Duodenal mucosa (tissue), 2 donors: ENCODE measurements at regions not wholly inside any gene's neighbourhood (a gene's known extent, or its start where the extent isn't known, plus 50 kb on each side); places are given as distances from the start of the nearest gene placed in this dataset.

Experiments used
- H3K27ac ChIP-seq: one replicate; pipeline ENCODE4 v1.7.0; 2013; ENCODE audit warnings: low read depth, low read length
- H3K27me3 ChIP-seq, 2 donors: one replicate each; pipeline ENCODE4 v1.7.0; 2013; ENCODE audit warnings: low read length in 2 of 2, control low read depth in 1 of 2; ENCODE audit not compliant: insufficient read depth in 2 of 2, control insufficient read depth in 1 of 2
- H3K36me3 ChIP-seq, 2 donors: one replicate each; pipeline ENCODE4 v1.7.0; 2013; ENCODE audit warnings: low read length in 2 of 2, control low read depth in 1 of 2; ENCODE audit not compliant: insufficient read depth in 2 of 2, control insufficient read depth in 1 of 2
- H3K4me1 ChIP-seq, 2 donors: one replicate each; pipeline ENCODE4 v1.7.0; 2013; ENCODE audit warnings: low read length in 2 of 2, control low read depth in 1 of 2; ENCODE audit not compliant: insufficient read depth in 2 of 2, control insufficient read depth in 1 of 2
- H3K4me3 ChIP-seq, 2 donors: one replicate each; pipeline ENCODE4 v1.7.0; 2013; ENCODE audit warnings: low read length in 2 of 2, low read depth in 1 of 2
- H3K9ac ChIP-seq, 2 donors: one replicate each; pipeline ENCODE4 v1.7.0; 2013; ENCODE audit warnings: low read length in 2 of 2, low read depth in 1 of 2
- H3K9me3 ChIP-seq, 2 donors: one replicate each; pipeline ENCODE4 v1.7.0; 2013; ENCODE audit warnings: low read length in 2 of 2, control low read depth in 1 of 2; ENCODE audit not compliant: control insufficient read depth in 1 of 2

DNA sequence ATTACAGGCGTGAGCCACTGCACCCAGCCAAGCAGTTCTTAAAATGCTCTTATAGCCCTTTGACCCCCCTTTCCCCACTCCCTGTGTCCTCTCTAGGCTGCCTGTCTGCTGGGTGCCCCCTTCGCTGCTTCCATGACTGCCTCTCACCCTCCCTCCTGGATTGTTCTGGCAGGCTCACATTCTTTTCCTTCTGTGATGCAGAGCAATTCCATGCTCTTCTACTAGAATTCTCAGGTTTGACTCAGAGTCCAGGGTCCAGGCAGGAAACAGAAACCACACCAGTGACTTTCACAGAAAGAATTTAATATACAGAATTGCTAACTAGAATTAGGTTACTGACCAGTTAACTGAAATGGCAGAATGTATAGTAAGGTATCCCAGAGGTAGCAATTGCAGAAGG lies 244.8 kb downstream of the BAMBI start:
- Histone ChIP-seq H3K36me3 (no peaks in the 10 kb centered on the region), H3K4me3 (no peak overlapping the region), H3K27me3 (no peaks in the 10 kb centered on the region), H3K9ac (no peak overlapping the region), H3K27ac (no peak overlapping the region), H3K4me1 (no peaks in the 10 kb centered on the region), H3K9me3 (no peaks in the 10 kb centered on the region)

DNA sequence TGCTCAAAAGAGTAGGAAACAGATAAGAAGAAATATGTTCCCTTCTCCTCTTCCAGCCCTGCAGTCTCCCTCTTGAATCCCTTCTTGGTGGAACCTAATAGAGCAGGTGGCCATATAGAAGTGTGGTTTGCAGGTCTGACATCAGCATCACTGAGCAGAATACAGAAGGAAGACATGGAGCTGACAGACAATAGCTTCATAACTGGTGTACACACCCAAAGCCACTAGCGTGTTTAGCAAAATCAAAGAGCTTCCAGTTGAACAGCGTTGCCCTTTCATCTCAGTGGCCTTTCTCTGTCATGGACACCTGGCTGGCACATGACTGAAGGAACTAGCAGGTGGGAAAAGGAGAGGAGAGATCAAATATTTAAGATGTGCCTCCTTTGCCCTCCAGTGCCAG lies 245.5 kb downstream of the BAMBI start:
- Histone ChIP-seq H3K4me3 (no peak overlapping the region), H3K36me3 (no peaks in the 10 kb centered on the region), H3K27ac (no peak overlapping the region), H3K27me3 (no peaks in the 10 kb centered on the region), H3K4me1 (no peaks in the 10 kb centered on the region), H3K9me3 (no peaks in the 10 kb centered on the region), H3K9ac (no peak overlapping the region)

DNA sequence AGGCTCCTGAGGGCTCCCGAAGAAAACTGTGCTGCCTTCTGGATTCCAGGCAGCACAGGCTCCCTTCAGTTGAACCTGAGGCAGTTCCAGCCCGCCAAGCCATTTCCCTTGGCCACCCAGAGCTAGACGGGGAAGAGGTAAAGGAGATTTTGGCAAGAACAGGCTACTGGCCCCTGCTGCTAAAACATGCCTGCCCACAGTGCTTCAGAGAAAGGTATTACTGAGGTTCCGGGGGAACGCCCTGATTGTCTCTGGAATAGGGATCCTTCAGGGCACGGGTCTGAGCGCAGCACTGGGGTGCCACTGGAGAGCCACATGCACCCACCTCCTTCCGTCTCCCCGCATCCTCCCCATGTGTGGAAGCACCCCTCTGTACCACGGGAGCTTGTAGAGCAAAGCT lies 247.4 kb downstream of the BAMBI start:
- Histone ChIP-seq H3K27ac (no peak overlapping the region), H3K4me1 (no peaks in the 10 kb centered on the region), H3K27me3 (no peaks in the 10 kb centered on the region), H3K9me3 (peaks cover 0 to 5% of the 10 kb centered on the region in 2 donors), H3K9ac (no peak overlapping the region), H3K36me3 (no peaks in the 10 kb centered on the region), H3K4me3 (no peak overlapping the region)

DNA sequence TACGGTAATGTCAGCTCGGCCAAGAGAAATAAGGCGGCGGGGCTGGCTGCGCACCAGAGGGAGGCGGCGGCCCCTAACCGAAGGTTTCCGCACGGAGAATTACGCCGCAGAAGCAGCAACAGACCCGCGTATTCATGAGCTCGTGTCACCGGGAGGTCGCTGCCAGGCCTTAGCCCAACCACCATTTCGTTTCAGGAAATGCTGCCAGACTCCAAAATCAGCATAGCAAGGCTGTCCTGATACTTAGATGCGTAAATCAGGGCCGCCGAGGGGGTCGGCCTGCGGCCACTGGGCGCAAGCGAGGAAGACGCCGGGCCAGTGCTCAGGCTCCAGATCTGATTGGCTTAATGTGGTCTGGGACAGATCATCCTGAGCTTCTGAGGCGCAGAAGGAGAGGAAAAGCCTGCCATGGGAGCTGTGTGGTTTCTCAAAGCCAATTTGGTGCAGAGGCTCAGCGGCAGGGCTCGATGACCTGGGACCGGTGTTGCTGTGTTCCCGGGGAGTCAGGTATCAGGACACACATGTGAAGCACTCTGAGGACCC lies 247.9 kb downstream of the BAMBI start:
- Histone ChIP-seq H3K4me1 (no peaks in the 10 kb centered on the region), H3K4me3 (no peak overlapping the region), H3K9me3 (peaks cover 0 to 7% of the 10 kb centered on the region in 2 donors), H3K9ac (no peak overlapping the region), H3K36me3 (no peaks in the 10 kb centered on the region), H3K27me3 (no peaks in the 10 kb centered on the region), H3K27ac (no peak overlapping the region)

DNA sequence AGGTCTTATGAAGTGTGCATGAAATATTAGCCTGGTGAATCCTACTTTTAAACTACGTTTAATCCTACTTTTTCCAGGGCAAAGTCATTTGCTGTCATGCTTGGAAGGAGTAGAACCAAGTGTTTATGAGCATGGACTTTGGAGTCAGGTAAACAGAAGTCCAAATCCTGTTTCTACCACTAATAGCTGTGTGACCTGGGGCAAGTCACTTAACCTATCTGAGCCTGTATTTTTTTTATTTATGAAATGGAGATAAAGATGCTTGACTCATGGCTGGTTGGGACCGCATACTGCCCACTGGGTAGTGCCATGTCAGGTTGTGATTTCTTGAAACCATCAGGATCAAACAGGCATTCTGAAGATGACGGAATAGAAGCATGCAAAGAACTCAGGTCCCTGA lies 249.6 kb downstream of the BAMBI start:
- H3K4me1 ChIP-seq = no peaks in the 10 kb centered on the region
- H3K9me3 ChIP-seq = peaks cover 0 to 7% of the 10 kb centered on the region in 2 donors
- no peaks in the 10 kb centered on the region for H3K36me3 ChIP-seq
- no peak overlapping the region for H3K9ac ChIP-seq
- no peak overlapping the region for H3K27ac ChIP-seq
- H3K4me3 ChIP-seq = no peak overlapping the region
- H3K27me3 ChIP-seq = no peaks in the 10 kb centered on the region

DNA sequence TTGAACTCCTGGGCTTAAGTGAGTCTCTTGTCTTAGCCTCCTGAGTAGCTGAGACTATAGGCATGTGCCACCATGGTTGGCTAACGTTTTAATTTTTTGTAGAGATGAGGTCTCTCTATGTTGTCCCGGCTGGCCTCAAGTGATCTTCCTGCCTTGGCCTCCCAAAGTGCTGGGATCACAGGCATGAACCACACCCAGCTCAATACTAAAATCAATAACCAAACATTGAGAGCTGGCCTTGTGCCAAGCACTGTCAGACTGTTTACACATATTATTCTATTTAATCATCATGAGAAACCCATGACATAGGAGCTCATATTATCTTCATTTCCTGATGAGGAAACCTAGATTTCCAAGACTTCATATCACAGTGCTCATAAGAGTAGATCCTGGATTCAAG lies 251.2 kb downstream of the BAMBI start:
- no peaks in the 10 kb centered on the region for H3K36me3 ChIP-seq
- no peak overlapping the region for H3K27ac ChIP-seq
- no peaks in the 10 kb centered on the region for H3K27me3 ChIP-seq
- no peak overlapping the region for H3K9ac ChIP-seq
- peaks cover 0 to 7% of the 10 kb centered on the region in 2 donors for H3K9me3 ChIP-seq
- H3K4me1 ChIP-seq = no peaks in the 10 kb centered on the region
- H3K4me3 ChIP-seq = no peak overlapping the region

DNA sequence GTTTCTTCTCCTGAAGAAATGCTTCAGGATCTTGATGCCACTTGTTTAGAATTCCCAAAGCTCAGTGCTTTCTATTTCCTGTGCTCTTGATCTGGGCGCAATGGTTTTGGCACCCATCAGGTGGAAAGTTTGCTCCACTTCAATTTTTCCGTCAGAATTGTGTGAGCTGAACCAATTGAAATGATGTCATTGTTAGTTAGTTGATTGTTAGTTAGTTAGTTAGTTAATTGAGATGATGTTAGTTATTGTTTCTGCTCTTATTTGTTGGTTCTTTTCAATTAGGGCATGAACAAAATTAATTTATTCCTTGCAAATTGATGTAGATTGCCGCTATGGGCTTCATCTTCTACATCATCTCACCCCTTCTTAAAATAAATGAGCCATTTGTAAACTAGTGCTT lies 252.6 kb downstream of the BAMBI start:
- H3K4me3 ChIP-seq = no peak overlapping the region
- no peak overlapping the region for H3K27ac ChIP-seq
- no peak overlapping the region for H3K9ac ChIP-seq
- no peaks in the 10 kb centered on the region for H3K27me3 ChIP-seq
- peaks cover 0 to 7% of the 10 kb centered on the region in 2 donors for H3K9me3 ChIP-seq
- H3K4me1 ChIP-seq = no peaks in the 10 kb centered on the region
- no peaks in the 10 kb centered on the region for H3K36me3 ChIP-seq

DNA sequence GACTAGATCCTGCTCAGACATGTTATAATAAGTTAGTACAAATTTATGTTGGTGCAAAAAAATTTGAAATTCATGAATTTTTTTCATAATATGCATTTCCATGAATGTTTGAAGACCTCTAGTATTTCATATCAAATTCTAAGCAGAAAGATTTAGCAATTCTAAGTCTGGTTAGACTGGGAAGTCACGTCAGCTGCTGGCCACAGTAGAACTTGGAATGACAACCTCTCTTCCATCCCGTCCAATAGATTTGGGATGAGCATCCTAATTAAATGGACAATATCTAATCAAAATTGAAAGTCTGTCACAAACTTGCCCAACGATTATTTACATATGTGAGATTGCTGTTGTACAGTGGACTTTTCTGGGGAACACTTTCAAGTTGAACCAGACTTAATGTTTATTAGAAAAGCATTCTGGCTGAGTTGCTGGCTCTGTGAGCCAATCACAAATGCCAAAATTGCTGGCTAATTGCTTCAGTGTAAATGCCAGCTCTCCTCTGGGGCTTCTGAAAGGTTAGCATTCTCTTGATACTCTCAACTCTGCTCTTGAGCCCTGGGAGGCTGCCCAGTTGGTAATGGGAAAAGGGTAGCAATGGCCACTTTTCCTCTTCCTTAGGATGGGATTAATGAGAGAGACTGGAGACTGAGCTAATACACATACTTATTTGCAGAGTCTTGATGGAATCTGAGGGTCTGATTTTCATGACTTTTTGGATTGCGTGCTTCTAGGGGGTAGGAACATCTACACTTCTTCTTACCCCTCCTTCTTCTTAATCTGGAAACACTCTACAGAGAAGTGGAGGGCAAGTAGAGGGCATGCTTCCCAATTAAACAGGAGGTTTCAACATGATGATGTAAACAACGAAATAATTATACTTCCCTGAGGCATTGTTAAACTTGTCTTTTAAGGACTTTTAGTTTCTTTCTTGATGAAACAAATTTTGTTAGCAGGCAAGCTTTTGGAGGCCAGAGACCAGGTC lies 253.5 kb downstream of the BAMBI start:
- Histone ChIP-seq H3K9me3 (peaks cover 0 to 7% of the 10 kb centered on the region in 2 donors), H3K27ac (no peak overlapping the region), H3K9ac (no peak overlapping the region), H3K4me1 (no peaks in the 10 kb centered on the region), H3K36me3 (no peaks in the 10 kb centered on the region), H3K4me3 (no peak overlapping the region), H3K27me3 (no peaks in the 10 kb centered on the region)

DNA sequence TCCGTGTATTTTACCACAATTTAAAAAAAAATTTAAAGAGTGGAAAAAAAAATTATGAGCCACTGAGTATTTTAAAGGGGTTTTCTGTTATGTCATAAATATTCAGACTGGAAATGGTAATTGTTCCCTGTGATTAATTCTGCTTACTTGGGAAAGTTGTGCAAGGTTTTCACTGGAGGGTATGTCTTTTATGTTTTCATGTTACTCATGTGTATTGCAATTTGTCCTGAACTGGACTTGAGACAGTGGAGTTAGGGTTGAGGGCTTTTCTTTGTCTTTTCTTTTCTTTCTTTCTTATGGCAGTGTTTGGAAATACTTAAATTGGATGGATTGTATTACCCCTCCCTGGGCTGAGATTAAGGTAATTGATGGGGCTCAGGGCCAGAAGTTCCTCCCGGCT lies 257.7 kb downstream of the BAMBI start:
- H3K27me3 ChIP-seq = peaks cover 0 to 2% of the 10 kb centered on the region in 2 donors
- H3K27ac ChIP-seq = no peak overlapping the region
- H3K36me3 ChIP-seq = no peaks in the 10 kb centered on the region
- no peak overlapping the region for H3K4me3 ChIP-seq
- H3K4me1 ChIP-seq = no peaks in the 10 kb centered on the region
- no peak overlapping the region for H3K9ac ChIP-seq
- no peaks in the 10 kb centered on the region for H3K9me3 ChIP-seq

DNA sequence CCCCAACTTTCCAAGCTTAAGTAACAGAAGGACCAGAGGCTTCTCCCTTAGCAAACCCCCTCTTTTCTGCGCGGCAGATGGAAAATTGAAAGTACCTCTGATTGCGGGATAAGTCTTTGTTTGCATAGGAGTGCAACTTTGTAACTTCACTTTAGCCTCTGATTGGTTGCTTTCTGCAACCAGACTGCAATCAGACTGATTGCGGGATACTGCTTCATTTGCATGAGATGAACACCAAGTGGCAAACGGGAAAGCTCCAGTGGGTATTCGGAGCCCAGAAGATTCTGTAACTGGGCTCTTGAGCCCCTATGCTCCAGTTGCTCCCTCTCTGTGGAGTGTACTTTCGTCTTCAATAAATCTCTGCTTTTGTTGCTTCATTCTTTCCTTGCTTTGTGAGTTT lies 260.6 kb downstream of the BAMBI start:
- H3K4me1 ChIP-seq = no peaks in the 10 kb centered on the region
- H3K4me3 ChIP-seq = no peak overlapping the region
- peaks cover 0 to 2% of the 10 kb centered on the region in 2 donors for H3K27me3 ChIP-seq
- no peaks in the 10 kb centered on the region for H3K36me3 ChIP-seq
- no peaks in the 10 kb centered on the region for H3K9me3 ChIP-seq
- H3K9ac ChIP-seq = no peak overlapping the region
- no peak overlapping the region for H3K27ac ChIP-seq
